ENCODE measurements at regions not wholly inside any gene's neighbourhood (a gene's known extent, or its start where the extent isn't known, plus 50 kb on each side); places are given as distances from the start of the nearest gene placed in this dataset.

DNA sequence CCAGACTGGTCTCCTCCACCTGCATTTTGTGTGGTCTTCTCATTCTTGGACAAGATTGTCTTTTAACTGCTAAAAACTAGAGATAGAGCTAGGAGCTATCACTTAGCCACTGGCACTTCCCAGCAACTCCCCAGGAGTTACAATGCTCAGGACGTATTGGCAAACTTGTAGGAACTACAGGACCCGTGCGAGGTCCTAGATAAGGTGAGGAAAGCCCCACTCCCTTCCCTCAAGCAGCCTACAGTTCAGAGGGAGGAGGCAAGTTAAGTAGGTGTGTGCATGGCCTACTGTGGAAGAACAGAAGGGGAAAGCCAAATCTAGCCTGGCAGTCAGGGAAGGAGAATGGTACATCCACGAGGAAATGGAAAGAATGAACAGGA lies 504.7 kb upstream of the PROK2 start:
- TF ChIP-seq, protein P1, sequence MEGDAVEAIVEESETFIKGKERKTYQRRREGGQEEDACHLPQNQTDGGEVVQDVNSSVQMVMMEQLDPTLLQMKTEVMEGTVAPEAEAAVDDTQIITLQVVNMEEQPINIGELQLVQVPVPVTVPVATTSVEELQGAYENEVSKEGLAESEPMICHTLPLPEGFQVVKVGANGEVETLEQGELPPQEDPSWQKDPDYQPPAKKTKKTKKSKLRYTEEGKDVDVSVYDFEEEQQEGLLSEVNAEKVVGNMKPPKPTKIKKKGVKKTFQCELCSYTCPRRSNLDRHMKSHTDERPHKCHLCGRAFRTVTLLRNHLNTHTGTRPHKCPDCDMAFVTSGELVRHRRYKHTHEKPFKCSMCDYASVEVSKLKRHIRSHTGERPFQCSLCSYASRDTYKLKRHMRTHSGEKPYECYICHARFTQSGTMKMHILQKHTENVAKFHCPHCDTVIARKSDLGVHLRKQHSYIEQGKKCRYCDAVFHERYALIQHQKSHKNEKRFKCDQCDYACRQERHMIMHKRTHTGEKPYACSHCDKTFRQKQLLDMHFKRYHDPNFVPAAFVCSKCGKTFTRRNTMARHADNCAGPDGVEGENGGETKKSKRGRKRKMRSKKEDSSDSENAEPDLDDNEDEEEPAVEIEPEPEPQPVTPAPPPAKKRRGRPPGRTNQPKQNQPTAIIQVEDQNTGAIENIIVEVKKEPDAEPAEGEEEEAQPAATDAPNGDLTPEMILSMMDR (IDR thresholded peaks at IDR 0.05; ENCODE audit: insufficient read depth, low read length, poor library complexity, severe bottlenecking) = no peak
- TF ChIP-seq EZH2phosphoT487 (conservative IDR thresholded peaks at IDR 0.05; ENCODE audit: low read length) = no peak

Data from SU-DHL-6 (cell line).